ENCODE measurements at regions not wholly inside any gene's neighbourhood (a gene's known extent, or its start where the extent isn't known, plus 50 kb on each side); places are given as distances from the start of the nearest gene placed in this dataset.

DNA sequence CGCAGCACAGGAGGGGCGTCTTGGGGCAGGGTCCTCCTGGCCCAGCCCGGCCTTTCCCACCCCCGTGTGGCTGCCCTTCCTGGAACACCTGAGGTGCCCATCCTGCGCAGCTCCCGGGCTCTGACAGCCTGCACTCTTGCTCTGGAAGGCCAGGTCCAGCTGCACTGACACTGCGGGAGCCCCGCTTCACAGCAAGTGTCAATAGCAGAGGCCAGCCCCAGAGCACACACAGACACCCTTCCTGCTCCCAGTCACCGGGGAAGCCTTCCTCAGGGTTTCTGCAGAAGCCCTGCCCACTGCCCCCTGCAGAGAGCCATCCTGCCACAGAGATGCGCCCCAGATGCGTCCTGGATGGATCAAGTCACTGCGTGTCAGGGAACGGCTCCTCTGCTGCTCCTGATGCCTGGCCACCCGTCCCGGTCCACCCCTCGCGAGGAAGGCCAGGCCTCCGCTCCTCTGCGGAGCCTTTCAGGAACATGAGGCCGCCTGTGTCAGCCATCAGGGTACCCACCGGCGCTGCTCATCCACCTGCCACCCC is 519.2 kb upstream of the MYT1L start:
- ATAC-seq (ENCODE audit: low read depth) (no peak), DNase-seq (no peak)
- in situ Hi-C loops (cut with MboI; ENCODE audit: low sequenced_read_pairs) = no loop called here
- H3K23ac ChIP-seq (ENCODE audit: low read depth, low read length) = no peak overlapping the region
- H3K9me3 ChIP-seq (ENCODE audit: control insufficient read depth, insufficient read depth, low read length) = peaks cover 57% of the 10 kb centered on the region
- no peak overlapping the region for H2BK120ac ChIP-seq (ENCODE audit: low read depth, low read length)
- no peaks in the 10 kb centered on the region for H3K36me3 ChIP-seq (ENCODE audit: control insufficient read depth, insufficient read depth, low read length)
- H2AFZ ChIP-seq (replicated peaks; ENCODE audit: low read length, poor library complexity) = no peak overlapping the region
- TF ChIP-seq, protein P1, sequence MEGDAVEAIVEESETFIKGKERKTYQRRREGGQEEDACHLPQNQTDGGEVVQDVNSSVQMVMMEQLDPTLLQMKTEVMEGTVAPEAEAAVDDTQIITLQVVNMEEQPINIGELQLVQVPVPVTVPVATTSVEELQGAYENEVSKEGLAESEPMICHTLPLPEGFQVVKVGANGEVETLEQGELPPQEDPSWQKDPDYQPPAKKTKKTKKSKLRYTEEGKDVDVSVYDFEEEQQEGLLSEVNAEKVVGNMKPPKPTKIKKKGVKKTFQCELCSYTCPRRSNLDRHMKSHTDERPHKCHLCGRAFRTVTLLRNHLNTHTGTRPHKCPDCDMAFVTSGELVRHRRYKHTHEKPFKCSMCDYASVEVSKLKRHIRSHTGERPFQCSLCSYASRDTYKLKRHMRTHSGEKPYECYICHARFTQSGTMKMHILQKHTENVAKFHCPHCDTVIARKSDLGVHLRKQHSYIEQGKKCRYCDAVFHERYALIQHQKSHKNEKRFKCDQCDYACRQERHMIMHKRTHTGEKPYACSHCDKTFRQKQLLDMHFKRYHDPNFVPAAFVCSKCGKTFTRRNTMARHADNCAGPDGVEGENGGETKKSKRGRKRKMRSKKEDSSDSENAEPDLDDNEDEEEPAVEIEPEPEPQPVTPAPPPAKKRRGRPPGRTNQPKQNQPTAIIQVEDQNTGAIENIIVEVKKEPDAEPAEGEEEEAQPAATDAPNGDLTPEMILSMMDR (conservative IDR thresholded peaks at IDR 0.05; ENCODE audit: low read depth, low read length) = no peak
- H2BK15ac ChIP-seq (ENCODE audit: low read depth, low read length) = no peak overlapping the region
- intact Hi-C loops (cut with micrococcal nuclease) = no loop called here
- H2AK5ac ChIP-seq (ENCODE audit: low read depth, low read length) = no peak overlapping the region
- dilution Hi-C loops (cut with HindIII; ENCODE audit: low sequenced_read_pairs, unreplicated experiment) = no loop called here
- POLR2A ChIA-PET (ENCODE audit: unreplicated experiment) = no interaction called here
- no peak overlapping the region for H4K8ac ChIP-seq (ENCODE audit: low read depth in 2 of 2, low read length in 2 of 2)
- H3K4me3 ChIP-seq (ENCODE audit: insufficient read depth, low read depth, low read length) = no peak overlapping the region
- H4K20me1 ChIP-seq (ENCODE audit: insufficient read depth, low read length) = no peaks in the 10 kb centered on the region
- no peak overlapping the region for H3K27ac ChIP-seq (ENCODE audit: insufficient read depth, low read length)
- H3K4ac ChIP-seq (ENCODE audit: low read depth, low read length) = no peak overlapping the region
- no peaks in the 10 kb centered on the region for H3K9me1 ChIP-seq (ENCODE audit: insufficient read depth, low read length)
- H4K91ac ChIP-seq (ENCODE audit: insufficient read depth, low read depth, low read length) = no peak overlapping the region
- H2BK20ac ChIP-seq (ENCODE audit: low read depth, low read length) = no peak overlapping the region
- H3K4me1 ChIP-seq (ENCODE audit: control insufficient read depth, insufficient read depth, low read length) = no peaks in the 10 kb centered on the region
- H3K27me3 ChIP-seq (ENCODE audit: control insufficient read depth, insufficient read depth, low read length) = no peaks in the 10 kb centered on the region
- no peak overlapping the region for H2AK9ac ChIP-seq (replicated peaks; ENCODE audit: low read depth, low read length, poor library complexity)
- no peak overlapping the region for H2BK5ac ChIP-seq (ENCODE audit: low read depth, low read length, poor library complexity, severe bottlenecking)
- H3K14ac ChIP-seq (replicated peaks; ENCODE audit: low read depth, low read length) = no peak overlapping the region
- no peak overlapping the region for H3K4me2 ChIP-seq (ENCODE audit: low read depth, low read length)
- no peak overlapping the region for H3K18ac ChIP-seq (ENCODE audit: low read depth, low read length)
- no peak overlapping the region for H4K5ac ChIP-seq (ENCODE audit: low read depth, low read length)
- 60% methylated on average over 1 of the region's 22 CpGs; no CpG with 5 or more reads in 1 of the 2 experiments for WGBS, 2 experiments (ENCODE audit: extremely low coverage in 2 of 2, insufficient read length in 1 of 2)
- no peaks in the 10 kb centered on the region for H3K79me1 ChIP-seq (ENCODE audit: low read depth in 1 of 2, low read length in 2 of 2)
- BruUV-seq (replicated peaks) = no TSS peak
- H3K56ac ChIP-seq (ENCODE audit: extremely low read depth, insufficient read depth, low read length) = no peak overlapping the region
- CTCF ChIA-PET = no interaction called here
- H3K9ac ChIP-seq (ENCODE audit: low read depth, low read length) = no peak overlapping the region
